Smooth muscle cell (in vitro differentiated cells): ENCODE measurements at regions not wholly inside any gene's neighbourhood (a gene's known extent, or its start where the extent isn't known, plus 50 kb on each side); places are given as distances from the start of the nearest gene placed in this dataset.

Experiments used
- DNase-seq: peaks from one replicate; lab custom pipeline; 2025; ENCODE audit not compliant: unreplicated experiment; lab: John Stamatoyannopoulos, UW
- H2AFZ ChIP-seq: fragments of 200-600 bp; sonication (generic); 2 replicates; pipeline ENCODE4 v1.6.0; 2016; ENCODE audit warnings: antibody characterized with exemption, low read depth, mild to moderate bottlenecking
- H3F3A ChIP-seq: fragments of 200-600 bp; sonication (generic); 2 replicates; pipeline ENCODE4 v1.6.0; 2017; ENCODE audit warnings: antibody characterized with exemption, low read depth
- H3K27ac ChIP-seq: fragments of 200-600 bp; sonication (generic); 2 replicates; pipeline ENCODE4 v1.5.1; 2016; ENCODE audit warnings: low read depth, mild to moderate bottlenecking
- H3K27me3 ChIP-seq: fragments of 200-600 bp; sonication (generic); 2 replicates; pipeline ENCODE4 v1.6.1; 2016; ENCODE audit warnings: low read depth, mild to moderate bottlenecking
- H3K36me3 ChIP-seq: fragments of 200-600 bp; sonication (generic); 2 replicates; pipeline ENCODE4 v1.5.1; 2016; ENCODE audit warnings: low read depth
- H3K4me1 ChIP-seq: fragments of 200-600 bp; sonication (generic); 2 replicates; pipeline ENCODE4 v1.5.1; 2016; ENCODE audit warnings: low read depth
- H3K4me2 ChIP-seq: fragments of 200-600 bp; sonication (generic); 2 replicates; pipeline ENCODE4 v1.6.0; 2016; ENCODE audit warnings: mild to moderate bottlenecking
- H3K4me3 ChIP-seq: fragments of 200-600 bp; sonication (generic); 2 replicates; pipeline ENCODE4 v1.5.1; 2016; ENCODE audit warnings: mild to moderate bottlenecking
- H3K79me2 ChIP-seq: fragments of 200-600 bp; sonication (generic); 2 replicates; pipeline ENCODE4 v1.6.0; 2016; ENCODE audit warnings: low read depth, mild to moderate bottlenecking
- H3K9ac ChIP-seq: fragments of 200-600 bp; sonication (generic); 2 replicates; pipeline ENCODE4 v1.6.0; 2016; ENCODE audit warnings: low read depth
- H3K9me3 ChIP-seq: fragments of 200-600 bp; sonication (generic); replicated peaks from 2 replicates; pipeline ENCODE4 v1.5.1; 2016; ENCODE audit warnings: low read depth
- H4K20me1 ChIP-seq: fragments of 200-600 bp; sonication (generic); 2 replicates; pipeline ENCODE4 v1.6.0; 2016; ENCODE audit warnings: low read depth
- WGBS: methylation state at CpG from one replicate; pipeline ENCODE4 v1.1.7; 2016; ENCODE audit warnings: low lambda C conversion rate; 5-methylcytosine and 5-hydroxymethylcytosine counted together
- TF ChIP-seq, protein P1 (sequence below): fragments of 200-600 bp; sonication (generic); IDR thresholded peaks from 2 replicates; pipeline ENCODE4 v1.5.1; 2017; ENCODE audit warnings: borderline replicate concordance, mild to moderate bottlenecking, antibody characterized with exemption; ENCODE audit not compliant: insufficient read depth, poor library complexity, severe bottlenecking

DNA sequence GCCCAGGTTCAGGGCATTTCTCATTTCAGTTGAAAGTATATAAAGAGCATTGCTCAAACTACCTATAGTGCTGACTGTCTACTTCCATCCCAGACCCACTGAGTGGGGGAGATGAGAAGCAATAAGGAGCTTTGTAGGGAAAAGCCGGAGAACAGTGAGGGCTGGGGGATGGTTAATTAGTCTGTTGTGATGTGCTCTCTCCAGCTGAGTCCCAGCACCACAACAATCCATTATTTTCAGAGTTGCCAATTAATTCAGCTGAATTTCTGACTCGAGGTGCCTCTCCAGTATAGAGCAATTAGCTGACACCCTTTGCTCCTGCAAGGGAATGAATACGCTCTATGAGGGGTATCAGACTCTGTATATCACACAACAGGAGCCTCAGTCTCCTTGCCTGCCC is 1118.6 kb downstream of the SORCS3 start:
- Histone ChIP-seq H3K79me2 (no peaks in the 10 kb centered on the region), H3K9ac (no peak overlapping the region), H3K4me3 (no peak overlapping the region), H2AFZ (no peak overlapping the region), H3F3A (no peaks in the 10 kb centered on the region), H3K27ac (no peak overlapping the region), H3K9me3 (no peaks in the 10 kb centered on the region), H3K4me2 (no peak overlapping the region), H4K20me1 (no peaks in the 10 kb centered on the region), H3K27me3 (peaks cover 6% of the 10 kb centered on the region), H3K4me1 (peaks cover 8% of the 10 kb centered on the region), H3K36me3 (no peaks in the 10 kb centered on the region)
- 86% methylated on average over 3 of the region's 3 CpGs for WGBS
- TF ChIP-seq, protein P1, sequence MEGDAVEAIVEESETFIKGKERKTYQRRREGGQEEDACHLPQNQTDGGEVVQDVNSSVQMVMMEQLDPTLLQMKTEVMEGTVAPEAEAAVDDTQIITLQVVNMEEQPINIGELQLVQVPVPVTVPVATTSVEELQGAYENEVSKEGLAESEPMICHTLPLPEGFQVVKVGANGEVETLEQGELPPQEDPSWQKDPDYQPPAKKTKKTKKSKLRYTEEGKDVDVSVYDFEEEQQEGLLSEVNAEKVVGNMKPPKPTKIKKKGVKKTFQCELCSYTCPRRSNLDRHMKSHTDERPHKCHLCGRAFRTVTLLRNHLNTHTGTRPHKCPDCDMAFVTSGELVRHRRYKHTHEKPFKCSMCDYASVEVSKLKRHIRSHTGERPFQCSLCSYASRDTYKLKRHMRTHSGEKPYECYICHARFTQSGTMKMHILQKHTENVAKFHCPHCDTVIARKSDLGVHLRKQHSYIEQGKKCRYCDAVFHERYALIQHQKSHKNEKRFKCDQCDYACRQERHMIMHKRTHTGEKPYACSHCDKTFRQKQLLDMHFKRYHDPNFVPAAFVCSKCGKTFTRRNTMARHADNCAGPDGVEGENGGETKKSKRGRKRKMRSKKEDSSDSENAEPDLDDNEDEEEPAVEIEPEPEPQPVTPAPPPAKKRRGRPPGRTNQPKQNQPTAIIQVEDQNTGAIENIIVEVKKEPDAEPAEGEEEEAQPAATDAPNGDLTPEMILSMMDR: no peak
- DNase-seq: no peak

DNA sequence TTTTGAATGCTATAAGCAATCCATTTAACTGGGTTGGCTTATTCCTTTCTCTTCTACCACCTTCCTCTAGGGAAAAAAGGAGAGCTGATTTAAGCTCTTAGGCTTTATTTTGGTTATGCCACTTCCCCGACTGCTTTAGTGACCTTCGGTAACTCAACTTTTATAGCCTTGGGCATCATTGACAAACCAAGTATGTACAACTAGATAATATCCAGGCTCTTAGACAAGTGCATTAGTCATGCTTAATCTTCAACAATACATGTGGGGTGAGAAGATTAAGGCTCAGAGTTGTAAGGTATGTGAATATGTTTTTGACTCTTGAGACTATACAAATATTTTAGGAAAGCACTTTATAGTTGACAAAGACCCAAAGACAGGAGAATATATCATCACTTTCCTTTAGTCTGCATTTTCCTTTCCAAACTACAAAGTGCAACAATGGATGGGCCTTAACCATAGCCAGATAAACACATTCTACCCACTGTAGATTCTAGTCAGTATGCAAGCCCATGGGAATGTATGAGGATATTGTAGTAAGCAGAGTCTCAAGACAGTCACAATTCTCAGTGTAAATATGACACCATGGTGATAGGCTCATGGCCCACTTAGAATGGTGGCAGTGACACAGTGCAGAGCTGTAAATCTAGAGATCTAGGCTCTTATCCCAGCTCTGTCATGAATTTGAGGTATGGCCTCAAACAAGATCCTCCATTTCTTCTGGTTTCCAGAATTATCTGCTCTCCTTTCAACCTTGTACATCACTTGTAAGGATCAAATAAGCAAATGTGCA is 1117.3 kb downstream of the SORCS3 start:
- Histone ChIP-seq H3K9me3 (no peaks in the 10 kb centered on the region), H4K20me1 (no peaks in the 10 kb centered on the region), H3F3A (no peaks in the 10 kb centered on the region), H2AFZ (no peak overlapping the region), H3K4me3 (no peak overlapping the region), H3K27me3 (no peaks in the 10 kb centered on the region), H3K9ac (no peak overlapping the region), H3K4me1 (peaks cover 8% of the 10 kb centered on the region), H3K27ac (no peak overlapping the region), H3K36me3 (no peaks in the 10 kb centered on the region), H3K4me2 (no peak overlapping the region), H3K79me2 (no peaks in the 10 kb centered on the region)
- TF ChIP-seq, protein P1: no peak
- WGBS: 24% methylated on average over 2 of the region's 2 CpGs
- no peak for DNase-seq

DNA sequence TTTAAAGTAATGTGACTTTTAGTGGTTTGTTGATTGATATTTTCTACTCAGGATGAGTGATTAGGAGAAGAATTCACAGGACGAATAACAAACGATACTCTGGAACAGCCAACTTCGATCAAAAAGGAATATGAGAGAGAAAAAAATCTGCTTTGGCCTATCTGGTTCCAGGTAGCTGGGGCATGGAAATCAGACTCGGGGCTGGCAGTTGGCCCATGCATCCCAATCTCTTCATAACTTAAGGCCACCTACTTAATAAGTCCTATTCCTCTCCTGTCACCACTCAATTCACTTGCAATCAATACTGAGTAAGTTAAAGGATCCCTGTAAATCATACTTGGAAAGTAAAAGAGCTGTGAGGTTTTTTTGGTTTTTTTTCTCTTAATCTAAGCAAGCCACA is 1116.2 kb downstream of the SORCS3 start:
- H3K27me3 ChIP-seq: no peaks in the 10 kb centered on the region
- peaks cover 8% of the 10 kb centered on the region for H3K4me1 ChIP-seq
- no peak overlapping the region for H3K4me3 ChIP-seq
- no peaks in the 10 kb centered on the region for H3K79me2 ChIP-seq
- no peak overlapping the region for H3K27ac ChIP-seq
- DNase-seq: no peak
- no peak overlapping the region for H2AFZ ChIP-seq
- H3K9me3 ChIP-seq: no peaks in the 10 kb centered on the region
- no peak overlapping the region for H3K9ac ChIP-seq
- WGBS: 86% methylated on average over 4 of the region's 4 CpGs
- H3F3A ChIP-seq: no peaks in the 10 kb centered on the region
- TF ChIP-seq, protein P1: no peak
- no peaks in the 10 kb centered on the region for H4K20me1 ChIP-seq
- no peak overlapping the region for H3K4me2 ChIP-seq
- H3K36me3 ChIP-seq: no peaks in the 10 kb centered on the region

DNA sequence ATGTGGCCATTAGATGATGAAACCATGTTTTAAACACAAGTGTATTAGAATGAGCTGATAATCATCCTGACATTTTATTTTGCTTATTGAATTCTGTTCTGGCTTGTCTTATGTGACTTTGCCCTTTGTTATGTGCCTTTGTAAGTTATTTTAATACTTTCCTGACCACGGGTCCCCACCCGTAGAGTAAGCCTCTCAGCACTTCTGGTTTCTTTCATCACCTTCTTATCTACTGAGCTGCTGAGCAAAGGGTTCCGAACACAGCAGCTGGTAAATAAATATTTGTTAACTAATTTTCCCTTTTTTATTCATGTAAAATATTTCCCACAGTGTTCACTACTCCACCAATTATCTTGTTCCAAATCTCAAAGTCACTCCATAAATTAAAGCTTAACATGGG is 1115.3 kb downstream of the SORCS3 start:
- Histone ChIP-seq H3K4me2 (no peak overlapping the region), H3K27me3 (peaks cover 9% of the 10 kb centered on the region), H3K4me3 (no peak overlapping the region), H3K9ac (no peak overlapping the region), H3F3A (no peaks in the 10 kb centered on the region), H3K4me1 (peaks cover 8% of the 10 kb centered on the region), H3K9me3 (no peaks in the 10 kb centered on the region), H4K20me1 (no peaks in the 10 kb centered on the region), H3K36me3 (no peaks in the 10 kb centered on the region), H2AFZ (no peak overlapping the region), H3K27ac (no peak overlapping the region), H3K79me2 (no peaks in the 10 kb centered on the region)
- 4% methylated on average over 3 of the region's 3 CpGs for WGBS
- TF ChIP-seq, protein P1: no peak
- no peak for DNase-seq
